Panc1 (cell line): ENCODE measurements at regions not wholly inside any gene's neighbourhood (a gene's known extent, or its start where the extent isn't known, plus 50 kb on each side); places are given as distances from the start of the nearest gene placed in this dataset.
"Not testable (repeated sequence)": the region's sequence is repeated elsewhere in the genome, so short reads cannot be mapped to it uniquely, and the experiment has no call there.

ENCODE experiments used
- ATAC-seq: fragments of 200-7000 bp; cut with Tn5 transposase; 2 replicates; pipeline ENCODE4 v1.9.1; 2020; ENCODE audit warnings: mild to moderate bottlenecking, moderate library complexity
- BruUV-seq: library from RNA; stranded (reverse); fragments of 400-500 nt; replicated peaks from 2 replicates; lab custom pipeline; 2021; lab: Mats Ljungman, UMichigan
- CTCF ChIA-PET: fragments of 300-600 bp; sonication (Branson Sonifier 250); formaldehyde crosslinking; loops from one replicate; lab custom pipeline; 2022; ENCODE audit warnings: antibody characterized with exemption; lab: Charles Lee
- POLR2A ChIA-PET: fragments of 300-600 bp; sonication (Branson Sonifier 250); formaldehyde crosslinking; loops from one replicate; lab custom pipeline; 2022; ENCODE audit warnings: antibody characterized with exemption; lab: Charles Lee
- DNase-seq: peaks from one replicate; pipeline ENCODE4 v3.0.0-alpha.2; 2010; ENCODE audit warnings: low read depth, low spot score
- H3K27ac ChIP-seq: 2 replicates; pipeline ENCODE4 v1.5.1; 2011; ENCODE audit warnings: mild to moderate bottlenecking, low read length, inconsistent platforms
- H3K27me3 ChIP-seq: fragments of 200-500 bp; sonication (Bioruptor generic); 2 replicates; pipeline ENCODE4 v1.6.0; 2014; ENCODE audit warnings: low read length, inconsistent platforms; ENCODE audit not compliant: control insufficient read depth, insufficient read depth
- H3K36me3 ChIP-seq: fragments of 200-500 bp; sonication (Bioruptor generic); 2 replicates; pipeline ENCODE4 v1.5.1; 2014; ENCODE audit warnings: inconsistent platforms, mild to moderate bottlenecking, low read length, moderate library complexity; ENCODE audit not compliant: control insufficient read depth, insufficient read depth
- H3K4me1 ChIP-seq: 2 replicates; pipeline ENCODE4 v1.5.1; 2011; ENCODE audit warnings: inconsistent platforms, mild to moderate bottlenecking, low read length, moderate library complexity; ENCODE audit not compliant: control insufficient read depth, insufficient read depth
- H3K4me3 ChIP-seq, 2 experiments: 2 replicates each; pipeline ENCODE4 v1.5.1; 2011 to 2012; ENCODE audit warnings: low read depth in 2 of 2, low read length in 2 of 2, mild to moderate bottlenecking in 2 of 2, inconsistent platforms in 1 of 2, moderate library complexity in 1 of 2
- H3K9me3 ChIP-seq: fragments of 200-500 bp; sonication (Bioruptor generic); 2 replicates; pipeline ENCODE4 v1.5.1; 2014; ENCODE audit warnings: low read depth, mild to moderate bottlenecking, inconsistent platforms, low read length, moderate library complexity; ENCODE audit not compliant: control insufficient read depth, insufficient read depth
- CTCF ChIP-seq: fragments of 450-650 bp; IDR thresholded peaks from 2 replicates; pipeline ENCODE4 v1.5.1; 2017; ENCODE audit warnings: mild to moderate bottlenecking
- POLR2AphosphoS5 ChIP-seq: IDR thresholded peaks from 2 replicates; pipeline ENCODE4 v1.6.1; 2012; ENCODE audit warnings: mild to moderate bottlenecking, low read depth, low read length, moderate library complexity
- SIN3A ChIP-seq: IDR thresholded peaks from 2 replicates; pipeline ENCODE4 v1.6.1; 2012; ENCODE audit warnings: low read depth, mild to moderate bottlenecking, low read length, moderate library complexity, borderline replicate concordance; ENCODE audit not compliant: insufficient read depth
- TCF7L2 ChIP-seq: IDR thresholded peaks from 2 replicates; pipeline ENCODE4 v1.6.1; 2011; ENCODE audit warnings: mild to moderate bottlenecking, low read depth, low read length, inconsistent platforms
- in situ Hi-C: cut with HindIII; loops from 2 replicates; pipeline ENCODE4 v1.10.0; 2016; ENCODE audit warnings: low sequenced_read_pairs, low pct_unique_long_range_greater_than_20kb
- intact Hi-C: fragments of 100-400 bp; cut with micrococcal nuclease; formaldehyde crosslinking; loops from one replicate; pipeline ENCODE4 v1.10.0; 2022; ENCODE audit not compliant: unreplicated experiment
- TF ChIP-seq, protein P1 (sequence below), 2 experiments: IDR thresholded peaks; 2 replicates each; pipeline ENCODE4 v1.6.1; 2011 to 2012; ENCODE audit warnings: low read depth in 2 of 2, control low read depth in 1 of 2, low read length in 1 of 2, mild to moderate bottlenecking in 1 of 2, moderate library complexity in 1 of 2; ENCODE audit not compliant: insufficient read depth in 1 of 2

GRCh38 chrX:11899091-11899490, 141.1 kb downstream of the MSL3 start:
- intact Hi-C loops: no loop called here

DNA sequence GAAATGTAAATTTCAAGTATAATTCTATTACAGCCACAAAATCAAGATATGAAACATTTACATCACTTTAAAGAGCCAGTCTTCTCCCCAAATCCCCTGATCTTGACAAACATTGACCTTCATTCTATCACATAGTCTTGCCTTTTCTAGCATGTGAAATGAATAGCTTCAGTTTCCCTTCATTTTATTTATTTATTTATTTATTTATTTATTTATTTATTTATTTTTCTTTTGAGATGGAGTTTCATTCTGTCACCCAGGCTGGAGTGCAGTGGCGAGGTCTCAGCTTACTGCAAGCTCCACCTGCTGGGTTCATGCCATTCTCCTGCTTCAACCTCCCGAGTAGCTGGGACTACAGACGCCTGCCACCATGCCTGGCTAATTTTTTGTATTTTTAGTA, 147.9 kb downstream of the MSL3 start:
- H3K4me3 ChIP-seq, H3K27ac ChIP-seq, H3K27me3 ChIP-seq, CTCF ChIA-PET, H3K4me1 ChIP-seq, ATAC-seq, DNase-seq, H3K36me3 ChIP-seq, BruUV-seq, intact Hi-C loops, H3K9me3 ChIP-seq, in situ Hi-C loops: not testable (repeated sequence)
- POLR2A ChIA-PET: interaction anchor here (0.6 kb wide), 1 partner anchor 859 kb away, joined by 3 read pairs; no protein-coding TSS in a partner anchor

More at GRCh38 chrX:11899091-11899490, 141.1 kb downstream of the MSL3 start:
- Histone ChIP-seq H3K27ac (no peak overlapping the region), H3K4me1 (no peaks in the 10 kb centered on the region), H3K36me3 (no peaks in the 10 kb centered on the region), H3K4me3 (no peak overlapping the region), H3K27me3 (no peaks in the 10 kb centered on the region), H3K9me3 (no peaks in the 10 kb centered on the region)
- in situ Hi-C loops: no loop called here
- ChIA-PET POLR2A (no interaction called here), CTCF (interaction anchor here (0.5 kb wide), 1 partner anchor 19 kb away, joined by 3 read pairs; no protein-coding TSS in a partner anchor)
- TF ChIP-seq, protein P1, sequence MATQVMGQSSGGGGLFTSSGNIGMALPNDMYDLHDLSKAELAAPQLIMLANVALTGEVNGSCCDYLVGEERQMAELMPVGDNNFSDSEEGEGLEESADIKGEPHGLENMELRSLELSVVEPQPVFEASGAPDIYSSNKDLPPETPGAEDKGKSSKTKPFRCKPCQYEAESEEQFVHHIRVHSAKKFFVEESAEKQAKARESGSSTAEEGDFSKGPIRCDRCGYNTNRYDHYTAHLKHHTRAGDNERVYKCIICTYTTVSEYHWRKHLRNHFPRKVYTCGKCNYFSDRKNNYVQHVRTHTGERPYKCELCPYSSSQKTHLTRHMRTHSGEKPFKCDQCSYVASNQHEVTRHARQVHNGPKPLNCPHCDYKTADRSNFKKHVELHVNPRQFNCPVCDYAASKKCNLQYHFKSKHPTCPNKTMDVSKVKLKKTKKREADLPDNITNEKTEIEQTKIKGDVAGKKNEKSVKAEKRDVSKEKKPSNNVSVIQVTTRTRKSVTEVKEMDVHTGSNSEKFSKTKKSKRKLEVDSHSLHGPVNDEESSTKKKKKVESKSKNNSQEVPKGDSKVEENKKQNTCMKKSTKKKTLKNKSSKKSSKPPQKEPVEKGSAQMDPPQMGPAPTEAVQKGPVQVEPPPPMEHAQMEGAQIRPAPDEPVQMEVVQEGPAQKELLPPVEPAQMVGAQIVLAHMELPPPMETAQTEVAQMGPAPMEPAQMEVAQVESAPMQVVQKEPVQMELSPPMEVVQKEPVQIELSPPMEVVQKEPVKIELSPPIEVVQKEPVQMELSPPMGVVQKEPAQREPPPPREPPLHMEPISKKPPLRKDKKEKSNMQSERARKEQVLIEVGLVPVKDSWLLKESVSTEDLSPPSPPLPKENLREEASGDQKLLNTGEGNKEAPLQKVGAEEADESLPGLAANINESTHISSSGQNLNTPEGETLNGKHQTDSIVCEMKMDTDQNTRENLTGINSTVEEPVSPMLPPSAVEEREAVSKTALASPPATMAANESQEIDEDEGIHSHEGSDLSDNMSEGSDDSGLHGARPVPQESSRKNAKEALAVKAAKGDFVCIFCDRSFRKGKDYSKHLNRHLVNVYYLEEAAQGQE (IDR thresholded peaks at IDR 0.05; ENCODE audit: insufficient read depth in 1 of 2, low read depth in 2 of 2, low read length in 1 of 2): no peak
- no peak for TF ChIP-seq TCF7L2
- TF ChIP-seq CTCF: no peak
- no peak for TF ChIP-seq SIN3A
- no peak for TF ChIP-seq POLR2AphosphoS5
- ATAC-seq: no peak
- no TSS peak for BruUV-seq
- no peak for DNase-seq

DNA sequence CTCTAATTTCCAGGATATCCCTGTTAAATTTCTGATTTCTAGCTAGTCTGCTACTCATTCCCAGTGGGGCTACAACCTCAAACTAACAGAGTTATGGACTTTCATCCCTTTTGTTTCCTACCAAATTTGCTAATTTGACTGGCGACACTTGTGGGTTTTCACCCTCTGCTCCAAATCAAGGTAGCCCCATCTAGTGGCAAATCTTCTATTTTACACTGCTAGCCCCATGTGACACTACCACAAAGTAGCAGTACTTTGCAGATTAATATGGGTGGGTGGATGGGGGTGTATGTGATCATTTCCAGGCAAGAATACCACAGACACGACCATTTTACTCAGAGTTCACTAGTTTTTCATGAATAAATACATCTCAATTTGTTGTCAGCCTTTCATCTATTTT, 150.3 kb downstream of the MSL3 start:
- no peak for ATAC-seq
- ChIA-PET CTCF (no interaction called here), POLR2A (no interaction called here)
- no peaks in the 10 kb centered on the region for H3K36me3 ChIP-seq
- no peak for DNase-seq
- BruUV-seq: no TSS peak
- H3K4me3 ChIP-seq: no peak overlapping the region
- H3K27me3 ChIP-seq: no peaks in the 10 kb centered on the region
- H3K9me3 ChIP-seq: no peaks in the 10 kb centered on the region
- no peaks in the 10 kb centered on the region for H3K4me1 ChIP-seq
- TF ChIP-seq, protein P1 (IDR thresholded peaks at IDR 0.05; ENCODE audit: insufficient read depth in 1 of 2, low read depth in 2 of 2, low read length in 1 of 2): no peak
- TF ChIP-seq POLR2AphosphoS5 (no peak), CTCF (0 out of 2 replicates have a peak, but pooled peaks have one; percentile 14), SIN3A (no peak)
- no peak overlapping the region for H3K27ac ChIP-seq
- in situ Hi-C loops: no loop called here
- intact Hi-C loops: no loop called here
